ENCODE measurements at regions not wholly inside any gene's neighbourhood (a gene's known extent, or its start where the extent isn't known, plus 50 kb on each side); places are given as distances from the start of the nearest gene placed in this dataset.

GRCh38 chr9:93829271-93830011 lies 125.7 kb downstream of the BARX1 start:
- no peak for FAIRE-seq
- DNase-seq (ENCODE audit: insufficient read length, low spot score) = no peak

DNA sequence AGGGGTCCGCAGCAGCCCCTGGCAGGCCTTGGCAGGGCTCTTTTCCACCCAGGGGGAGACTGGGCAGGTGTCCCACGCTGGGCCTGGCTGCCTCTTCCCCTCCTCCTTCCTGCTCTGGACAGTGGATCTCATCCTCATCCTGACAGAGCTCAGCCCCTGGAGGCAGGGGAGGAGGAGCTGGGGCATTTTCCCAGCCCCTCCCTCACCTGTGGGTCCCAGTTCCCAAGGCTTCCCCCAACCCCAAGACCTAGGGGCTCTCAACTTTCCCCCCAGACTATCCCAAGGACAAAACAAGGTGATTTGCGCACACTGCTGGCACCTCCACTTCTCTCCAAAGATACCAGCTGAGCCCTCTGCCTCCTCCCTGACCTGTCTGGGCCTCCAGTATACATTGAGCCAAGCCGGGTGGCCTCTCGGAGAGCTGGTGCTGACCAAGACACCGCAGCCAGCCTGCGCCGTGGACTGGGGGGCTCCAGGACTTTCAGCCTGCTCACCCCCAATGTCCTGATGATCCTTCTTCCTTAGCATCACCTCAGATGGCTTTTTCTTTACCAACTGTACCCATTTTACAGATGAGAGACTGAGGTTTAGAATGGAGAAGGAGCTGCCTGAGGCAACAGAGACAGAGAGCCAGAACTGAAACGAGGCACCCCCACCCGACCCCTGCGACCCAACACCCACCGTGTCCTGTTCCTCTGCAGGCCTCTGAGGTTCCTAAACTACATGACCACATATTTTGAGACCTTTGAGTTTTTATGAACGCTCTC lies 126.6 kb downstream of the BARX1 start:
- no peak for DNase-seq (ENCODE audit: insufficient read length, low spot score)
- no peak for FAIRE-seq

- peak; percentile 66 for DNase-seq (ENCODE audit: insufficient read length, low spot score)
- no peak for FAIRE-seq
Measured at GRCh38 chr9:93827545-93828330, 127.4 kb downstream of the BARX1 start.

- FAIRE-seq = no peak
Measured at GRCh38 chr9:93826905-93827544, 128.1 kb downstream of the BARX1 start.

DNA sequence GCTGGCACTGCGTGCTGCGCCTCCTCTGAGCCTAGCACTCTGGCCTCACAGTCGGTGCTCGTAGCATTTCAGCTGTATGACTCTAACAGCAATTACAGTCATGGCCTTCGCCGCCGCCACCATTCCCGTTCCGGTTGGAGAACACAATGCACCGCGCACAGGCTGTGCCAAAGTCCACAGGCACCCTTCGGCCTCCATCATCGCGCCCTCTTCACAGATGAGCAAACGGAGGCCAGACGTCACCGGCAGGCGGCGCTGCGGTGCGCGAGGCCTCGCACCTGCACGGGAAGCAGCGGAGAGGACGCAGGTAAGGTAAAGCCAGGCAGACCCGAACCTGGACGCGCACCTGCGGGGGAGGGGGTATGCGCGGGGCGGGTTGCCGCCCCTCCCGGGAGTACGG lies 128.9 kb downstream of the BARX1 start:
- DNase-seq (ENCODE audit: insufficient read length, low spot score) (no peak), FAIRE-seq (no peak)

More at GRCh38 chr9:93826905-93827544, 128.1 kb downstream of the BARX1 start:
- no peak for DNase-seq (ENCODE audit: insufficient read length, low spot score)

- DNase-seq (ENCODE audit: insufficient read length, low spot score) (no peak), FAIRE-seq (no peak)
Measured at GRCh38 chr9:93825348-93826115, 129.6 kb downstream of the BARX1 start.

DNA sequence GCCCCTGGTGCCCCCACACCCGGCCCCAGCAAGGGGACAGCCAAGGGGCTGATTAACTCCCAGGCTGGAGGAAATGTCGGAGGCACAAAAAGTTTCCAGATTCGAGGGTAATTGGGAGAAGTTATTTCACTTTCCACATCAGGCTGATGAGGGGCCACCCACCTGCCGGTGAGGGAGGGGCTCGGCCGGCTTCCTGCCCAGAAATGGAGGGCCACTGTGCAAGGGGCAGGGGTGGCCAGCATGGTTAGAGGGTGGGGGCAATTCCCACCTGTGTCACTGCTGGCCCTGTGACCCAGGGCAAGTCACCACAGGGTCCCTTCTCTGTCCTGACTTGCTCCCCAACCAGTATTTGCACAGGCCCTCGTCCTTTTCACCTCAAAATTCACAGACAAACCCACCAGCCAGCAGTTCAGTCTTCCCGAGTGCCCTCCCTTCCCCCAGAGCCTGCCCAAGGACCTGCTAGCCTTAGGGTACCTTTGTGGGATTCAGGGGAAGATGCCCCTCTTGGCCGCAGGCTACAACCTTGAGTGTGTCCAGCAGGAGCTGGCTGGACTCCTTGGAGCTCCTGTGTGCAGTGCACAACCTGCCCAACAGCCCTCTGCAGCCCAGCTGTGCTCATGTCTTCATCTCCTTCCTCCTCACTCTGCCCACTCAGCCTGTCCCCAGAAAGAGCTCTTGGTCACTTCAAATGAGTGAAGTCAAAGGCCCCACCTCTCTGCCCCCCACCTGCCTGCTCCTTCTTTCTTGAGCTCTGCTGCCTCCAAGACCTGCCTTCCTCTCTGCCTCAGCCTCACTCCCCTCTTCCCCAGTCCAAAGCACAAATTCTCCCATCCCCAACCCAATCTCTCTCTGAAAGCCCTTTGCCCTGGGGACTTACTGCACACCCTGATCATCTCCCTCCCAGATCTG lies 130.5 kb downstream of the BARX1 start:
- DNase-seq (ENCODE audit: insufficient read length, low spot score) (no peak), FAIRE-seq (no peak)

DNA sequence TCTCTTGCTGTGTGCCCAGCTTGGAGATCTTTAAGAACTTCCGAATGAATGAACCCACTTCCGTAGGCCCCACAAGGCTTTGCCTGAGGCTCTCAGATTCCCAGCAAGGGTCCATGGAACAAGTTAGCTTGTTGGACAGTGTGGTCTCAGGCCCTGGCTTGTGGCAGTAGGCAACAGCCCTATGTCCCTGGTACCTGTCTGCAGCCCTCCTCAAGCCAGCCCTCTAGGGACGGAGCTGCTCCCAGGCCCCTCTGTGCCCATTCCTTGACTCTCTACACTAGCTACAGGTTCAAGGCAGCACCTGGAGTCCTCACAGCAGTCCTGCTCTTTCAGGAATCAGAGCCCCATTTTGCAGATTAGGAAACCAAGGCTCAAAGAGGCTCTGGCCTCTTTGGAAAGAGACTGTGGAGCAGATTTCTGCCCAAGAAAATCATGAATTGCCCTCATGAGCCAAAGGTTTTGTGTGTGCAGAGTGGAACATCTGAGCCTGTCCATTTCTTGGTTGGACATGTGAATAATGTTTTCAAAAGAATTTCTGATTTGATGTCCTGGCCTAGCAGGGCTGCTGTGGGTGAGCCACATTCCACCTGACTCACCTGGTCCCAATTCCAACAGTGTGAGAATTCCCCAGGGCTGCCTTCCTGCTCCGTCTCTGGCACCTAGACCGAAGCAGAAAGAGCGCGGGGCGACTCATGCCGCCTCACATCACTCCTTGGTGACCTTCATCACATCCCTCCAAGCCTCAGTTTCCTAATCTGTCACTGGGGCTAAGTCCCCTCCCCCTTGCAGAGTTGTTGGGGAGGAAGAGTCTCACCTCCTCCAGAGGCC lies 131.7 kb downstream of the BARX1 start:
- DNase-seq (ENCODE audit: insufficient read length, low spot score) = no peak
- FAIRE-seq = no peak

GRCh38 chr9:93822229-93822628 lies 132.9 kb downstream of the BARX1 start:
- FAIRE-seq (no peak), DNase-seq (ENCODE audit: insufficient read length, low spot score) (no peak)

DNA sequence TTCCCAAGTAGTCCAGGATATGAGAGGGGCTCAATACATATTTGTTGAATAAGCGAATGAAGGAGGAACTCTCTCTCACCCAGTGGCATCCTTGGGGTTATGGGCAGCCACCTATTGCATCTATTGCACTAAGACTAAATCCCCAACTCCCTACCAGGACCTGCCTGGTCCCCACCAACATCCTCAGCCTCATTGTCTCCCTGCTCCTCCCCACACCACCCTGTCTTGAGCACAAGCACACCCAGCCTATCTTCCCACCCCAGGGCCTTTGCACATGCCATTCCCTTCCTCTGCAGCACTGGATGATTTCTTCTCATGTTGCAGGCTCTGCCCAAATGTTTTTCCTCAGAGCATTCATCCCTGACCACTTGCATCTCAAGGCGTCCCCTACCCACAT lies 133.8 kb downstream of the BARX1 start:
- DNase-seq (ENCODE audit: insufficient read length, low spot score) (no peak), FAIRE-seq (no peak)

- no peak for FAIRE-seq
Measured at GRCh38 chr9:93820667-93821306, 134.4 kb downstream of the BARX1 start.

DNA sequence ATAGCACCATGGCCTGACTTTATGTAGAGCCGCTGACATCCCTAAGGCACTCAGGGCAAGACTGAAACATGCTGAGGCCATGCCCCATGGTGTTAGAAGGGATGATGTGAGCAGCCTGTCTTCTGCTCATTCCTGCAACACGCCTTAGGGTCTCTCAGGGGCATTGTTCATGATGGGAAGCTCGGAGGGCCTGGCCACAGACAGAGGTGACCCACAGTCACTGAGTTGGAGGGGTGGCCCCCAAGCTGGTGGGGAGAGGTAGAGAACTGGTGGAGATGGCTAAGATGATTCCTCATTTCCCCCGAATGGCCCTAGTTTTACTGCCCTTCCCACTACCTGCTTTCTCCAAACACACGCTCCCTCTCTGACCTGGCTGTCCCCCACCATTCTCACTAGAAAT lies 135.2 kb downstream of the BARX1 start:
- no peak for FAIRE-seq

More at GRCh38 chr9:93820667-93821306, 134.4 kb downstream of the BARX1 start:
- peak; percentile 29 for DNase-seq (ENCODE audit: insufficient read length, low spot score)

GRCh38 chr9:93818827-93819472 lies 136.2 kb downstream of the BARX1 start:
- FAIRE-seq = no peak

More for the DNA sequence above, 135.2 kb downstream of the BARX1 start:
- no peak for DNase-seq (ENCODE audit: insufficient read length, low spot score)

GRCh38 chr9:93818237-93818636 lies 136.9 kb downstream of the BARX1 start:
- no peak for DNase-seq (ENCODE audit: insufficient read length, low spot score)

More at GRCh38 chr9:93818827-93819472, 136.2 kb downstream of the BARX1 start:
- no peak for DNase-seq (ENCODE audit: insufficient read length, low spot score)

DNA sequence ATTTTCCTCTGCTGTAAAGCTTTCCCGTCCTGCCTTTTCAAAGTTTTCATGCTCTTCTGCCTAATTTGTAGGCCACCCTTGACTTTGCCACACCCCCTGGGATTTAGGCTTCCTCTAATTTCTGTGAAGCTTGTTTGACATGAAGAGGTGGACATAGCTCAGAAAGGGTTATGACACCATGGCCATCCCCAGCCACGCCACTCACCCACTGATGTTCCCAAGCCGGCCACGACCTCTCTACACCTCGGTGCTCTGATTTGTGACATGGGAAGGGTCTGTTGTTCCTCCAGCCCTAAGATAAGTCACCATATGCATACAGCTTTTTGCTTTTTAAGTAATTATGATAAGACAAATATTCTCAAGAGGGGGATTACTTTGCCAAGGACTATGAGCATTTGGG lies 139.5 kb downstream of the BARX1 start:
- FAIRE-seq = no peak
- no peak for DNase-seq (ENCODE audit: insufficient read length, low spot score)

More at GRCh38 chr9:93818237-93818636, 136.9 kb downstream of the BARX1 start:
- no peak for FAIRE-seq

- DNase-seq (ENCODE audit: insufficient read length, low spot score) = no peak
- FAIRE-seq = no peak
Measured at GRCh38 chr9:93815135-93815534, 140.0 kb downstream of the BARX1 start.
